ENCODE measurements at regions not wholly inside any gene's neighbourhood (a gene's known extent, or its start where the extent isn't known, plus 50 kb on each side); places are given as distances from the start of the nearest gene placed in this dataset.

DNA sequence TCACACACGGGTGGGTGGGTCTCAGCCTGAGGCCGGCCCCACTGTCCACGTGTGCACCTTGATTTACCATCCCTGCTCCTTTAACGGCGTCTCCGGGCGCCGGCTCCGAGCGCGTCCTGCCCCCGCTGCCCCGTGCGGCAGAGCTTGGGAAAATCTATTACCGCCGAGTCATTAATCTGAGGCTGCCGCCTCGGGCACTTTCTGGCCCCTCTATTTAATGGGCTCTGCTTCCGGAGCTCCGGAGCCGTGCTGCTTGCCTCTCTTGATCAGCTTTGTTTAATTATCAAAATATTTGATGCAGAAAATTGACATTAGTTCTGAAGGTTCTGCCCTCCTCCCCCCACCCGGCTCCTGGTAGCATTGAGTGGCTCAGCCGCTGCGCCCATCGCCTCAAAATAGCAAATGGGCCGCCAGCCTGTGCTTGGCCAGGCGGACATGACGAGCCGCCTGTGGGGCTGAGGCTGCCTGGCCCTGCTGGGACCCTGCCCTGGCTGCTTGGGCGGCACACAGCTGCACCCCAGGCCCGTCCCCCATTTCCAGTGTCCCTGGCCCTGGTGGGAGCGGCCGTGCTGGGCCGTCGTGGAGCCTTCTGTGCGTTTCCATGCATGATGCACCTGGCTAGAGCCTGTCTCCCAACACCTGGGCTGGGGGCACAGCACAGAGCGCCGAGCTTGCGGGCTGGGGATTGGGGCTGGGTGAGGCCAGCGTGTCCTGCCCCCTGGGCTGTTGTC is 81.6 kb upstream of the TTC34 start:
- POLR2A ChIA-PET (ENCODE audit: unreplicated experiment), result no interaction called here
- no TSS peak for BruUV-seq (replicated peaks)
- H3K36me3 ChIP-seq (ENCODE audit: low read depth, low read length), result no peaks in the 10 kb centered on the region
- H3K9ac ChIP-seq (ENCODE audit: low read length), result no peak overlapping the region
- no peaks in the 10 kb centered on the region for H3K79me2 ChIP-seq (ENCODE audit: low read length)
- intact Hi-C loops (cut with micrococcal nuclease), result no loop called here
- H2AFZ ChIP-seq (ENCODE audit: low read length), result no peak overlapping the region
- no peaks in the 10 kb centered on the region for H3K9me2 ChIP-seq (replicated peaks; ENCODE audit: low read length)
- no peaks in the 10 kb centered on the region for H3K9me3 ChIP-seq (ENCODE audit: low read length)
- H4K20me1 ChIP-seq (ENCODE audit: low read length), result no peaks in the 10 kb centered on the region
- ATAC-seq (no peak), DNase-seq (no peak)
- no peaks in the 10 kb centered on the region for H3K4me1 ChIP-seq (ENCODE audit: insufficient read depth, low read length)
- H3K27ac ChIP-seq (ENCODE audit: low read length), result no peak overlapping the region
- H3F3A ChIP-seq (ENCODE audit: low read length, unreplicated experiment), result no peaks in the 10 kb centered on the region
- peaks cover 99% of the 10 kb centered on the region for H3K27me3 ChIP-seq (ENCODE audit: low read length)
- no peak for TF ChIP-seq EZH2 (IDR thresholded peaks at IDR 0.05; ENCODE audit: low read length, unreplicated experiment)
- TF ChIP-seq EZH2phosphoT487 (IDR thresholded peaks at IDR 0.05; ENCODE audit: borderline replicate concordance, low read length), result no peak
- TF ChIP-seq, protein P1, sequence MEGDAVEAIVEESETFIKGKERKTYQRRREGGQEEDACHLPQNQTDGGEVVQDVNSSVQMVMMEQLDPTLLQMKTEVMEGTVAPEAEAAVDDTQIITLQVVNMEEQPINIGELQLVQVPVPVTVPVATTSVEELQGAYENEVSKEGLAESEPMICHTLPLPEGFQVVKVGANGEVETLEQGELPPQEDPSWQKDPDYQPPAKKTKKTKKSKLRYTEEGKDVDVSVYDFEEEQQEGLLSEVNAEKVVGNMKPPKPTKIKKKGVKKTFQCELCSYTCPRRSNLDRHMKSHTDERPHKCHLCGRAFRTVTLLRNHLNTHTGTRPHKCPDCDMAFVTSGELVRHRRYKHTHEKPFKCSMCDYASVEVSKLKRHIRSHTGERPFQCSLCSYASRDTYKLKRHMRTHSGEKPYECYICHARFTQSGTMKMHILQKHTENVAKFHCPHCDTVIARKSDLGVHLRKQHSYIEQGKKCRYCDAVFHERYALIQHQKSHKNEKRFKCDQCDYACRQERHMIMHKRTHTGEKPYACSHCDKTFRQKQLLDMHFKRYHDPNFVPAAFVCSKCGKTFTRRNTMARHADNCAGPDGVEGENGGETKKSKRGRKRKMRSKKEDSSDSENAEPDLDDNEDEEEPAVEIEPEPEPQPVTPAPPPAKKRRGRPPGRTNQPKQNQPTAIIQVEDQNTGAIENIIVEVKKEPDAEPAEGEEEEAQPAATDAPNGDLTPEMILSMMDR (conservative IDR thresholded peaks at IDR 0.05; ENCODE audit: low read depth, low read length), result no peak
- no peak overlapping the region for H3K4me2 ChIP-seq (ENCODE audit: low read length)
- no peak overlapping the region for H3K4me3 ChIP-seq (ENCODE audit: low read length)
- CTCF ChIA-PET, result no interaction called here

DNA sequence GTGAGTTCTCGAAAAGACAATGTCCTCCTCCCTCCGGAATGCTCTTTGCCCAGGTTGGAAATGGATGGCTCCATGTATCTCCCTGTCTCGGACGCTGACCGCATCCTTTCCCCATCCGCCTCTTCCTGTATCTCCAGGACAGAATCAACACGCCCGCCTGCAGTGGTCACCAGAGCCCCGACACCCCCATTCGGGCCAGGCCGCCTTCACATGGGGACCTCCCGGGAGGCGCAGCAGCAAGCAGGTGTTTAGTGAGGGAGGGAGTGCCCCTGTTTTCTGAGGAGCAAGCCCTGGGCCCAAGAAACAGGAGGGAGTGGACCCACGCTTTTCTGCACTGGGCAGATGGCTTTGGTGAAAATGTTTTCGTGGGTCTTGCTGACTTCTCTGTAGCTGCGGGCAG is 83.5 kb upstream of the TTC34 start:
- Histone ChIP-seq H3K9me2 (replicated peaks; ENCODE audit: low read length) (no peaks in the 10 kb centered on the region), H3K9ac (ENCODE audit: low read length) (no peak overlapping the region), H3K27me3 (ENCODE audit: low read length) (peaks cover 95% of the 10 kb centered on the region), H3K9me3 (ENCODE audit: low read length) (no peaks in the 10 kb centered on the region), H3K4me3 (ENCODE audit: low read length) (no peak overlapping the region), H3K79me2 (ENCODE audit: low read length) (no peaks in the 10 kb centered on the region), H3K27ac (ENCODE audit: low read length) (no peak overlapping the region), H3K36me3 (ENCODE audit: low read depth, low read length) (no peaks in the 10 kb centered on the region), H3K4me2 (ENCODE audit: low read length) (no peak overlapping the region), H2AFZ (ENCODE audit: low read length) (no peak overlapping the region), H4K20me1 (ENCODE audit: low read length) (no peaks in the 10 kb centered on the region), H3F3A (ENCODE audit: low read length, unreplicated experiment) (no peaks in the 10 kb centered on the region), H3K4me1 (ENCODE audit: insufficient read depth, low read length) (no peaks in the 10 kb centered on the region)
- TF ChIP-seq, protein P1 (conservative IDR thresholded peaks at IDR 0.05; ENCODE audit: low read depth, low read length), result no peak
- TF ChIP-seq EZH2 (IDR thresholded peaks at IDR 0.05; ENCODE audit: low read length, unreplicated experiment) (no peak), EZH2phosphoT487 (IDR thresholded peaks at IDR 0.05; ENCODE audit: borderline replicate concordance, low read length) (no peak)
- no TSS peak for BruUV-seq (replicated peaks)
- POLR2A ChIA-PET (ENCODE audit: unreplicated experiment), result no interaction called here
- intact Hi-C loops (cut with micrococcal nuclease), result no loop called here
- CTCF ChIA-PET, result no interaction called here
- no peak for ATAC-seq
- no peak for DNase-seq

DNA sequence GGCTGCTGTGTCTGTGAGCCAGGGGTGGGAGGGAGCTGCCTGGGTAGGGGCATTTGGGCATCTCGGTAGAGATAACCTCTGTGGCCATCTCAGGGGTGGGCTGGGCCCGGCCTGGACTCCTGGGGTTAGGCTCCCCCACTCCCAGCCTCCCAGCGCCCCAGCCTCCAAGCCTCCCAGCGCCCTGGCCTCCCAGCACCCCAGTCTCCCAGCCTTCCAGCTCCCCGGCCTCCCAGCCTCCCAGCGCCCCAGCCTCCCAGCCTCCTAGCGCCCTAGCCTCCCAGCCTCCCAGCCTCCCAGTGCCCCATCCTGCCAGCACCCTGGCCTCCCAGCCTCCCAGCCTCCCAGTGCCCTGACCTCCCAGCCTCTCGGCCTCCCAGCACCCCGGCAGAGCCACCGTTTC is 85.1 kb upstream of the TTC34 start:
- Histone ChIP-seq H2AFZ (ENCODE audit: low read length) (no peak overlapping the region), H3K9ac (ENCODE audit: low read length) (no peak overlapping the region), H3K4me1 (ENCODE audit: insufficient read depth, low read length) (no peaks in the 10 kb centered on the region), H3K79me2 (ENCODE audit: low read length) (no peaks in the 10 kb centered on the region), H3F3A (ENCODE audit: low read length, unreplicated experiment) (no peaks in the 10 kb centered on the region), H3K4me3 (ENCODE audit: low read length) (no peak overlapping the region), H3K9me3 (ENCODE audit: low read length) (no peaks in the 10 kb centered on the region), H4K20me1 (ENCODE audit: low read length) (no peaks in the 10 kb centered on the region), H3K27ac (ENCODE audit: low read length) (no peak overlapping the region), H3K4me2 (ENCODE audit: low read length) (no peak overlapping the region), H3K27me3 (ENCODE audit: low read length) (peaks cover 95% of the 10 kb centered on the region), H3K36me3 (ENCODE audit: low read depth, low read length) (no peaks in the 10 kb centered on the region), H3K9me2 (replicated peaks; ENCODE audit: low read length) (no peaks in the 10 kb centered on the region)
- intact Hi-C loops (cut with micrococcal nuclease), result no loop called here
- POLR2A ChIA-PET (ENCODE audit: unreplicated experiment), result interaction anchor here (0.7 kb wide), 1 partner anchor 124 kb away, joined by 7 read pairs; no protein-coding TSS in a partner anchor
- DNase-seq (no peak), ATAC-seq (no peak)
- CTCF ChIA-PET, result no interaction called here
- BruUV-seq (replicated peaks), result no TSS peak
- TF ChIP-seq, protein P1 (conservative IDR thresholded peaks at IDR 0.05; ENCODE audit: low read depth, low read length), result no peak
- TF ChIP-seq EZH2 (IDR thresholded peaks at IDR 0.05; ENCODE audit: low read length, unreplicated experiment) (no peak), EZH2phosphoT487 (IDR thresholded peaks at IDR 0.05; ENCODE audit: borderline replicate concordance, low read length) (no peak)

Data from PC-3 (cell line).